Stimulated activated CD8-positive, alpha-beta memory T cell treated with anti-CD3 and anti-CD28 coated beads, Interleukin-7, amount 100 ng/mL, for 1 hour (primary cell): ENCODE measurements at regions not wholly inside any gene's neighbourhood (a gene's known extent, or its start where the extent isn't known, plus 50 kb on each side); places are given as distances from the start of the nearest gene placed in this dataset.
"Not testable (repeated sequence)": the region's sequence is repeated elsewhere in the genome, so short reads cannot be mapped to it uniquely, and the experiment has no call there.

ENCODE experiments used
- DNase-seq, 2 donors: peaks; one replicate each; pipeline ENCODE4 v3.0.0-alpha.2; 2020; ENCODE audit warnings: low read depth in 2 of 2

DNA sequence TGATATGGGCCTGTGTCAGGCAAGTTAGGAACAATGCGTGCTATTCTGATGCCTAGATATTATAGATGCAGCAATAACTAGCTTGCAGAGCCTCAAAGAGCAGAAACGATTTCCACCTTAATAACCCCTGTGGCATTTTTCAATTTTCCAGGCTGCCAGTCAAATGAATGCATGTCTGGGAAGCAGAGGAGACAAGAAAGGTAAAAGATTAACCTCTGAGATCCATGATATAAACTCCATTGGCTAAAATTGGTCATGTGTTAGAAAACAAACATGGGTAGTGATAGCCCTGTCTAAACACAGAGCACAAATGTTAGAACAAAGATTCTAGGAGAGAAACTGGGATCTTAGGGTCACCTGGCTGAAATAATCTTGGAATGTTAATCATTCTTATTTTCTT is 811.1 kb downstream of the DIAPH3 start:
- DNase-seq: no peak

DNA sequence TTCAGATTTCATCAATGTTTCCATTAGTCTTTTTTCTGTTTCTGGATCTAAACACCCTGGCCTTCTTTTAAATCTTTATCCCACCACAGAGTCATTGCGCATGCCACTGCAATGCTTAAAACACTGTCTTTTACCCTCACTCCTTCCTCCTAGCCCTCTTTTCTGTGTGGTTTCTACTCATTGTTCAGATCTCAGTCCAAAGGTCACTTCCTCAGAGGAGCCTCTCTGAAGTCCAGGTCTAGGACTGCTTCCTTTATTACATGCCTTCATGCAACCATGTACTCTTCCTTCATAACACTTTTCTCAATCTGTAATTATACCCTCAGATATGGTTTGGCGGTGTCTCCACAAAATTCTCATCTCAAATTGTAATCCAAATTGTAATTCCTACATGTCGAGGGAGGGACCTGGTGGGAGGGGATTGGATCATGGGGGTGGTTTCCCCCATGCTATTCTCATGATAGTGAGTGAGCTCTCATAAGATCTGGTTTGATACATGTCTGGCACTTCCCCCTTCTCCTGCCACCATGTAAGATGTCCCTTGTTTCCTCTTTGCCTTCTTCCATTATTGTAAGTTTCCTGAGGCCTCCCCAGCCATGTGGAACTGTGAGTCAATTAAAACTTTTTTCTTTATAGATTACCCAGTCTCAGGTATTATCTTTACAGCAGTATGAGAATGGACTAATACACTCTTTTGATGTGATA is 808.9 kb downstream of the DIAPH3 start:
- DNase-seq: no peak

DNA sequence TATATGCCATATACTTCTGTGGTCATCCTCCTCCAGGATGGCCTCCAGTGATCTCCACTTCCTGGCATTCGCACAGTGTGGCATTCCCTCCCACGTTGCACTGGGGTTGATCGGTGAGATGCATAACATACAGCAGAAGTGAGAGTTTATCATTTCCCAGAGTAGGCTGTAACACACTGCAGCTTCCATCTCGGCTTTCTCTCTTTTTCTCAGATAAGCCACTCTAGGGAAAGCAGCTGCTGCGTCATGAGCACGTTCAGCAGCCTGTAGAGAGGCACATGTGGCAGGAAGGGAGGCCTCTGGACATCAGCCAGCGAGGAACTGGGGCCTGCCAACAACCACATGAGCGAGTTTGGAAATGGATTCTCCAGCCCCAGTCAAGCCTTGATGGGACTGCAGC is 807.1 kb downstream of the DIAPH3 start:
- DNase-seq: no peak

DNA sequence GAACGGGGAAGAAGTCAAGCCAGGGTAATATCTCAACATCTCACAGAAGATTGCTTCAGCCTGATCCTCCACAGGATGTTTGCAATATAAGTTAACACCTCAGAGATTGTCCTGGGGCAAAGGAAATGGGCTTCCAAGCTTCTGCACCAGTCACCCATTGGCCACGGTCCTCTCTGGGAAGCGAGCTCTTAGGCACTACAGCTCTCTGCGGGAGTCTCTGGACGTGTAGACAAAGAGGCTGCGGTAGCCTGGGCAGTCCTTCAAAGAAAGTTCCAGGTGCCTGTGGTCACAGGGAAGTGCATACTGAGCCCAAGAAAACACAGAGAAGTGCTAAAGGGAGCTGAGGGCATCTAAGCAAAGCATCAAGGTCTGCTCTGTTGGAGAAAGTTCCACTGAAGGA is 805.7 kb downstream of the DIAPH3 start:
- no peak for DNase-seq

DNA sequence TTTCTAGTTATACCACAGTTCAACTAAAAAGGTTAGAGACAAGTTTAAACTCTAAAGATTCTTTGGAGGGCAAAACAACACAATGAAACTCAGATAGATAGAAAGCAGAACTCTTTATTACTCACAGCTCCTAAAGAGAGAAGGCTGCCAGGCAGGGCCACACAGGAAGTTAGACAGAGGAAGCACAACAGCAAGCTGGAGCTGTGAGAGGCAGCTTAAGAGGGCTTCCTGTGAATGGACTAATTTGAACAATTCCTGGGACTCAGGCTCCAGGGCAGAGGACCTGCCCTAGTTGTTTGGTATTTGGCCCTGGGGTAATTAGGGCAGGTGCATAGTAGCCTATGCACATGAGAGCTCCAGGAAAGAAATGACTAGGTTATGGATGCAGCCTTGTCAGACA is 803.6 kb downstream of the DIAPH3 start:
- DNase-seq: no peak

DNA sequence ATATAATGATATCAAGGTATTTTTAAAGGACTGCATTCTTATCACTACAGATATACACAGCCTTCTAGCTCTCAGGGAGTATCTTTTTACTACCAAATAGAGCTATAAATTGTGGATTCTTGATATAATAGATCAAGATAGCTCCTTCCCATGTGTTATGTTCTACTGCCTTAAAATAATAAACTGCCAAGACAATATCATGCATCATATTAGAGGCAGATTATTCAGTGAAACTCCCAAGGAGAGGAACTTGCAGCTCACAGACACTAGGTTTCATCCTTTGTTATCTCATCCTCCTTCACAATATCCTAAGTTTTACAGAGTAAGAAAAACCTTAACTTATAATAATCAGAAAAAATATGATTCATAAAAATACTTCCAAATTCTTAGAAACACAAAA is 802.8 kb downstream of the DIAPH3 start:
- no peak for DNase-seq

DNA sequence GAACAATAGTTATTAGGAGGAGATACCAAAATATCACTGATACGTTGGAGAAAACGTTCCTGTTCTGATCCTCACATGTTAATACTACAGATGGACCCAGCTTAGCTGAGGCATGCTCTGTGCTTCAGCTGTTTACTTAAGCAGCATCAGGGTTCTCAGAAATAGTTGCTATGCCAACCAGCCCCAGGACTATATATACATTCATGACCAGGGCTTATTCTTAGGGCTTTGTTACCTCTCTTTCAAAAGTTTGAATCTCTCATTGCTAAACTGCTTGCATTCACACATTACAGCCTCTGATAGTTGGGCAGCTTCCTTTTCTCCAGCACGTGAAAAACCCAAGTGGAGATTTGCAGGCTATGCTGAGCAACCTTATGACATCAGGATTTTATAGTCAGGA is 800.4 kb downstream of the DIAPH3 start:
- no peak for DNase-seq

DNA sequence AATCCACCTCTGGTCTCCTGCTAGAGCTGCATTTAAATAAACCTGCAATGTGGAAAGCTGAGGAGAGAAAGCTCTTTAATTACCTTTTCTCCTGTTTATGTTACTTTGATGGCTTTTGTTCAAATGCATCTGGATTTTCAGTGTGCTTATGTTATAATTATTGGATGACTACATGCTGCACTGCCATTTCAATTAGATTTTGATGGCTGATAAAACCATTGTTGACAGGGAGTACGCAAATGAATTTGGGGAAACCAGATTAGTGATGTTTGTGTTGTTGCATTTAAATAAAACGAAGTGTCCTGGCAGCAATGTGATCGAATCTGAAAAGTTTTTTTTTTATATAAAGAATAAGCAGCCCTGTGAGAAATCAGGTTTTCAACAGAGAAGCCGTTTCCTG is 799.8 kb downstream of the DIAPH3 start:
- no peak for DNase-seq

DNA sequence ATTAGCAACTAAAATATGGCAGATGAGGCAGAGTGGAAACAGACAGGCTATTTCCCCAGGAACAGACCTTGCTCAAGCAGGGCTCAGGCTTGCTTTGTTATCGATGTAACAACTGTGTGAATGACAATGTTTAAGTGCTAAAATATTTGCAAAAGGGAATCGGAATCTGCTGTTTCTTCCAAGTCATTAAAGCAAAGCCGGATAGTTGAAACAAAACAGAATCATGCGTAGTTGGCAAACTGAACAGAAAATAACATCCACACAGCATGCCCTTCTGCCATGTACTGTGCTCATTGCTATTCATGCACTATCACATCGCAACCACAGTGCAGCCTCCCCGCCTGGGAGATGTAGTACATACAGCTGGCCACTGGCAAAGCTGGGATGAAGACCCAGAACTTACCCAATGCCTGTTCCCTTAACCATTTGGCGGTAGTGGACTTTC is 799.1 kb downstream of the DIAPH3 start:
- DNase-seq: no peak

DNA sequence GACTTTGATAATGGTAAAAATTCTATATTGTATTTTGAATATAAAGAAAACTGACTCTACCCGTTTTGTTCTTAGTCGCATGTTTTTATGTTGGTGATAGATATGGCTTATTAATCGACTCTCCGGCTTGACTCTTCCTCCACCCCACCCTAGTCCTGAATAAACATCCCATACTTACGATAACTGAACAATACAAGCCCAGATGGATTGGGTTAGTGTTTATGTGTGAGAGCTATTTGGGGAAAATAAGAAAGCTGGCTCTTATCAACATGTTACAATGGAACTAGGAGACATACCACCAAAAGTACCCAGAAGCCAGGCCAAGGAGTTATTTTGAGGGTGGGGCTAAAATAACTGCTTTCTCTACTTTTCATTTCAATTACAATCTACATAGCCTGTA is 796.3 kb downstream of the DIAPH3 start:
- no peak for DNase-seq

DNA sequence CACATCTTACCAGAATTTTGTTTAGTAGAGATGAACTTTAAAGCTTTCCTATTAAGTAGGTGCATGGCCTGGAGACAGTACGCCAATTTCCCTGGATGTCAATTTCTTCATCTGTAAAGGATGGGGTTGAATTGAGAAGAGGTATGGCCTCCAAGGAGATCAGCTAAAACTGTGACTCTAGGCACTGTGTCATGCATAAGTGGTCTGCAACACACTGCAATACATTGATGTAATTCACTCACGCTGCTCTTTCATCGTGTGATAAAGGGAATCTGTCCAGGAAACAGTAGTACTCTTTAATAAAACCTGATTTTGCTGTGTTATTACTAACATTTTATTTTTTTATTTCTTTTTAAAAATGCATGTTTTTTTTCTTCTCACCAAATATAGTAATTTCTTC is 795.8 kb downstream of the DIAPH3 start:
- DNase-seq: no peak

DNA sequence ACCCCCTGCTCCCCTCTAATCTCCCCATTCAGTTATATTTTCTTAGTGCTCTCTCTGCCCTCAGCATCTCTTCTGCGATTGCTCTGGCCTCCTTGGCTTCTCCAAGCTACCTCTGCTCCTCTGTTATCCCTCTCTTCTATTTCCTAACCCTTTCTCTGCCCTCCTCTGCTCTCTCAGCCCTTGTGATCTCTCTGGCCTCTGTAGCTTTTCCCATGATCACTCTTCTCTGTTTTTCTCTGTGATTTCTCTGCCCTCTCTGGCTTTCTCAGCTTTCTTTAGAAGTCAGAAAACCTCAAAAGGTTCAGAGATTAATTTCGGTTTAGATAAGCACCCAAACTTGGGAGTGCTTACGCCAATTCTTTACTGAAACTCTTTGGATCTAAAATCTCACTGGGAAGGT is 795.0 kb downstream of the DIAPH3 start:
- no peak for DNase-seq

DNA sequence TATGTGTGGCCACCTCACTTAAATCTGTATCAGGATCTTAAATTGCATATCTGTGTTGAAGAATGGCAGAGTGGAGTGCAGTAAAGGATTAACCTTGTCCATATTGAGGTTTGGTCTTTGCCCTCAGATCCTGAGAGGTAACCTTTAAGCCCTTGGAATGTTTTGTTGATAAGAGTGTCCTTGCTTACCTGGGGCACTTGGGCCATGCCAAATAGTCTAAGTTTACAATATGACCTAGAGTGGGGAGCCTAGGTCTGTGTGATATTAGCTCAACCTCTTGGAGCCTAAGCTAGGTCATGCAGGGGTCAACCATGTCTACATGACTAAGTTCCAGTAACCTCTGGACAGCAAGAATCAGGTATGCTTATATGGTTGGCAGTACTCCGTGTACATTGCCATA is 792.5 kb downstream of the DIAPH3 start:
- DNase-seq: no peak

DNA sequence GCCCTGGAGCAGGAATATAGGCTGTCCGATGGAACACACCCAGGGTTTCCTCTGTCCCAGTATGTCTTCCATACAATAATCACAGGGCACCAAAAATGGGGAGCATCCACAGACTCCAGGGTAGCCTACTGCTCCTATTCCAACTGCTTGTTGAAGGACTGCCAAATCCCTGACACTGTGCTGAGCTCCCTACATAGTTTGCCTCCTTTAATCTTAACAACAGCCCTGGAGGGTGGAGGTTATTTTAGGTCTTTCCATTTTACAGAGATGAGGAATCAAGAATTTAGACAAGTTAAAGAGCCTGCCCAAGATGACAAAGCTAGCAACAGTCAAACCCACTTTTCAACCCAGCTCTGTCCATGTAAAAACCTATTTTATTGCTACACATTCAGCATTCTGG is 790.4 kb downstream of the DIAPH3 start:
- DNase-seq: no peak

DNA sequence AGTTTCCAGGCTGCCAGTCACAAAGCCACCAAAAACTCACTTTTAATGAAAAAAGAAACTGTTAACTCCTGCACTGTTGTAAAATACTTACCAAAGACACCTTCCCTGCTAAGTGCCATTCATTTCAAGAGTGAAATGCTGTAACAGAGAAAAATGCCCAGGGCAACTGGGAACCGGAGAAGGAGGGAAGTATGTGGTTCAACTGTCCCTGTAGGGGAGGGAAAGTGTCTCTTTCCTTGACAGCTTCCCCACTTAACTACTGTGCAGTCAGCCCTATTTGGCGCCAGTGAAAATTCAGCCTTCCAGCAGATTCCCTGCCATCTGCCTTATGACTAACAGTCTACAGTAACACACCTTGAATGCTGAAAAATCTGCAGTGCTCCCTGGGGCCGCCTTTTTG is 789.0 kb downstream of the DIAPH3 start:
- no peak for DNase-seq

DNA sequence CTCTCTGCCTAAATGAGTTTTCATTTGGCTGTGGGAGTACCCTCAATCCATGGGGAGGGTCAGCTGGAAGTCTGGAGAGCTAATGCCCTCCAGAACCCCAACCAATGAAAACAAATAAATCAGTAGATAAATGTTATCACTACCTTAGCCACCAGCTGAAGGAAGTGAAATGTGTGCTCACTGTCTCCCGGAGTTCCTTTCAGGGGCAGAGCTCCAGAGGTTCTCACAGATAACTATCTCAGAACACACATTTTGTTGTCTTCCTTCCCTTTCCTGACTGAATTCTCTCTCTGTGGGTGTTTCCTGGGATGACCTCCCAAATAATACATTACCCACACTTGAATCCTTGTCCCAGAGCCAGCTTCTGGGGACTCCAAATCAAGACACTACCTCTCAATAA is 779.6 kb downstream of the DIAPH3 start:
- no peak for DNase-seq

DNA sequence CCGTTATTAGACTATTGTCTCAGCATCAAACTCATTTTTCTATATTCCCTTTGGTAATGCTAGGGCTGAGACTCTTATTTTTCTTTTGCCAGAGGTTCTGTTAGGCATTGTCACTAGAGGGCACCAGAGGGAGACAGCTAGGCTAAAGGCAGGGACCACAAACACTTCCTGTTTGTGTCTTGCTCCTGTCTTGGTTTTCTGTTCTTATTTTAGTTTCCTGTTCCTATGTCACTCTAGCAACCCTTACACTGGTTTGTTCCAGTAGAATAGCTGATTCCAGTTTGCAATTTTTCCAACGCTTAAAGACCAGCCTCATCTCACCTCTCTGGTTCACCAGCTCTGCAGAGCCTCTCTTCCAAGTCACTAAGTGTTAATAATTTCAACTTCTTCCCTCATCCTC is 772.0 kb downstream of the DIAPH3 start:
- peak in 1 of 2 donors; percentile 10 for DNase-seq

DNA sequence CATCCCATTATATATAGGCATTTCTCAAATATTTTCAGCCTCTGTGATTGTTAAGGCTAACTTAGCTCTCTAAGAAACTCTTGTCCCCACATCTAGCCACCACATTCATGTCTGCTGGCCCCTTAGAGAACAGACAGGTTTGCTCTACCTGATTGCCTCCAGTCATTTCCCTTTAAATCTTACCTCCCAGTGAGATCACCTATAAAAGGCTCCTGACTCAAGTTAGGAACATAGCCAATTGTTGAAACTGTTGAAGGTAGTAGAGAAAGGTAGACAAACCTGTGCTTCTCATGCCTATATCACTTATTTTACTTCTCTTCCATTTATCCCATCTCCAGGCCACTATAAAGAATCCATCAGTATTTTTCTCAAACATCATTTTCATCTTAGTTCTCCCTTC is 771.4 kb downstream of the DIAPH3 start:
- no peak for DNase-seq

DNA sequence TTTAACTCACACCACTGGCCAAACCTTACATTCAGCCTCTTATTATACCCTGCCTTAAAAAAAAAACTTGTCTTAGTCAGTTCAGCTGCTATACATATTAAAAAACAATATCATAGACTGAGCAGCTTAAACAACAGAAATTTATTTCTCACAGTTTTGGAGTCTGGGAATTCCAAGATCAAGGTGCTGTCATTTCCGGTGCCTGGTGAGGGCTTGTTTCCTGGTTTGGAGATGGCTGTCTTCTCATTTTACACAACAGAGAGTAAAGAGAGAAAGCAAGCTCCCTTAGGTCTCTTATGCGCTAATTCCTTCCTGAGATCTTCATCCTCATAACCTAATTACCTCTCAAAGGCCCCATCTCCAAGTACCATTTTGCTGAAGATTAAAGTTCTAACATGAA is 769.2 kb downstream of the DIAPH3 start:
- DNase-seq: no peak

DNA sequence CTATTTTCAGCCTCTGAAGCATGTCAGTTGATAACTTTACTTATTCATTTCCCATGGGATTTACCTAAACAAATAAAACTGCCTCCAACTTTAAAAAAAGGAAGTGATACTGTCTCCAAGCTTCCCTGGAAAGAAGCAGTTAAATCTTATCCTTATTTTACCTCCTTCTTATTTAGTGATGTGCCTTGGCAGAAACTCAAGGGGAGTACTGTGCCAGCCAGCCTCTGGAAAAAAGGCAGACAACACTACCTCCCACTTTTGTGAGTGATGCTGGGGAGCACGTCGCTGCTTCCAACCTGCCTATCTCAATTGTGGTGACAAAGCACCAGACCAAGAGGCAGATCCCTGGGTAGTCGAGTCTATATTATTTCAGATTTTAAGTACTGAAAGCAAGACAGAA is 765.6 kb downstream of the DIAPH3 start:
- DNase-seq: no peak

DNA sequence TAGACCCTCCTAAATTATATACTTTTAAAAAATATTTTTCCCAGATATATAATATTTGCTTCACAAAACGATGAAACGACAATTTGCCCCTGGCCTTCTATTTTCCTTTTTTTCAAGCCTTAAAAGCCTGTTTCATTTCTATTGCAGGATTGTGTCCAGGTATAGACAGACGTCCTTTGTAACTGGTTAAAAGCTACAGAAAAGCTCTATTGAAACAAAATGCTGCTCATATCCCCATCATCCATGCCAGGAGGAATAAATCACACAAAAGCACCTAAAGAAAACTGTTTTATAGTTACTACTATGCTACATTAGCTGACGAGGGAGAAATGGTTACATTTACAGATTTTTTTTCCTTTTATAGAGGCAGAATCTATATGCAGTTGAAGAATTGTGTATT is 765.1 kb downstream of the DIAPH3 start:
- DNase-seq: no peak

DNA sequence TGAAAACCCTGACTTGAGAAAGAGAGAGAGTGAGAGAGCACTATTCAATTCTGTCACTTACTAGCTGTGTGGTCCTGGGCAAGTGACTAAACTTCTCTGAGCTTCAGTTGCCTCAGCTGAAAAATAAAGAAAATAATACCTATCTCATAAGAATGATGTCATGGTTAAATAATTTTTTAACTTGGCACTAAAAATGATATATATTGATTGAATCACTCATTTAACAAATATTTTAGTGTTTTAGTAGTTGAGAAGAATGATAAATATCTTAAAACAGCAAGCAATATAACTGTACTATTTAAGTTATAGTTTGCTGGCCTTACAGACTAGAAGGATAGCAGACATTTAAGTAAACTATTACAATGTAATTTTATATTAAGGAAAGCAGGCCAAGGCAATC is 764.2 kb downstream of the DIAPH3 start:
- DNase-seq: no peak

DNA sequence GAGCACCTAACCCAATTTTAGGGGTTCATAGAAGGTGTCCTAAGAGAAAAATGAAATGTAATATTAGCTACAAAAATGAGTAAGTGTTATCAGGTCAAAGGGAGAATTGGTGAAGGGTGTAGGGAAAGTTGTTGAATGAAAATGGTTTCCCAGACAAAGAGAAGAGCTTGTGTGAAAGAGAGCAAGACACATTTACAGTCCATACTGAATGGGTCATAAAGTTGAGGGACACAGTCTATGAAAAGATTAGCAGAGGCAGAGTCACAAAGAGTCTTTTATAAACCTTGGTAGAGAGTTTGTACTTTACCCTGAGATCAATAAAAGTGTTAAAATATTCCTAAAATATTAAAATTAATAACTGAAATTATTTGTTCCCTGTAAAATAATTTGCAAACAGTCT is 759.4 kb downstream of the DIAPH3 start:
- DNase-seq: no peak

DNA sequence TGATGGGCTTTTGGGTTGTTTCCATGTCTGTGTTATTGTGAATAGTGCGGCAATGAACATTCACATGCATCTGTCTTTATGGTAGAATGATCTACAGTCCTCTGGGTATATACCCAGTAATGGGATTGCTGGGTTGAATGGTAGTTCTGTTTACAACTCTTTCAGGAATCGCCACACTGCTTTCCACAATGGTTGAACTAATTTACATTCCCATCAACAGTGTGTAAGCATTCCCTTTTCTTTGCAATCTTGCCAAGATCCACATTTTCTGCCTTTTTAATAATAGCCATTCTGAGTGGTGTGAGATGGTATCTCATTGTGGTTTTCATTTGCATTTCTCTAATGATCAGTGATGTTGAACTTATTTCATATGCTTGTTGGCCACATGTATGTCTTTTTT is 756.5 kb downstream of the DIAPH3 start:
- DNase-seq: not testable (repeated sequence)
